ENCODE measurements at regions not wholly inside any gene's neighbourhood (a gene's known extent, or its start where the extent isn't known, plus 50 kb on each side); places are given as distances from the start of the nearest gene placed in this dataset.

- TF ChIP-seq CBX8 (IDR thresholded peaks at IDR 0.05; ENCODE audit: borderline replicate concordance, low read depth, low read length) = no peak
Measured at GRCh38 chr2:203806761-203807160, 60.8 kb upstream of the CTLA4 start (continued).

Measured in H1 (cell line).